H9 (cell line): ENCODE measurements at regions not wholly inside any gene's neighbourhood (a gene's known extent, or its start where the extent isn't known, plus 50 kb on each side); places are given as distances from the start of the nearest gene placed in this dataset.

ENCODE experiments used
- DNase-seq: peaks from one replicate; pipeline ENCODE4 v3.0.0-alpha.2; 2017
- H2AFZ ChIP-seq: one replicate; pipeline ENCODE4 v1.6.1; 2013; ENCODE audit warnings: mild to moderate bottlenecking, low read length, control low read depth, moderate library complexity
- H2AK5ac ChIP-seq: 2 replicates; pipeline ENCODE4 v1.6.1; 2013; ENCODE audit warnings: low read length, control low read depth, mixed read lengths; ENCODE audit not compliant: insufficient read length
- H2BK120ac ChIP-seq: one replicate; pipeline ENCODE4 v1.6.1; 2013; ENCODE audit warnings: low read depth, mild to moderate bottlenecking, low read length, control low read depth, inconsistent platforms; ENCODE audit not compliant: poor library complexity, severe bottlenecking
- H2BK12ac ChIP-seq: 2 replicates; pipeline ENCODE4 v1.6.1; 2013; ENCODE audit warnings: low read length, control low read depth, mixed read lengths, low read depth; ENCODE audit not compliant: insufficient read length
- H2BK15ac ChIP-seq: 2 replicates; pipeline ENCODE4 v1.6.1; 2013; ENCODE audit warnings: low read depth, low read length, control low read depth
- H2BK20ac ChIP-seq: one replicate; pipeline ENCODE4 v1.6.1; 2013; ENCODE audit warnings: low read depth, mild to moderate bottlenecking, low read length, control low read depth, inconsistent platforms; ENCODE audit not compliant: poor library complexity, severe bottlenecking
- H2BK5ac ChIP-seq: 2 replicates; pipeline ENCODE4 v1.6.1; 2013; ENCODE audit warnings: low read length, control low read depth, mixed read lengths; ENCODE audit not compliant: insufficient read length
- H3K14ac ChIP-seq: 2 replicates; pipeline ENCODE4 v1.6.1; 2013; ENCODE audit warnings: low read length, control low read depth; ENCODE audit not compliant: insufficient read depth
- H3K18ac ChIP-seq: 2 replicates; pipeline ENCODE4 v1.6.1; 2013; ENCODE audit warnings: low read depth, mild to moderate bottlenecking, mixed read lengths, low read length, control low read depth; ENCODE audit not compliant: insufficient read length
- H3K23ac ChIP-seq: 2 replicates; pipeline ENCODE4 v1.6.1; 2013; ENCODE audit warnings: low read length, control low read depth, mixed read lengths, low read depth; ENCODE audit not compliant: insufficient read length
- H3K23me2 ChIP-seq: 2 replicates; pipeline ENCODE4 v1.6.1; 2013; ENCODE audit warnings: low read depth, mild to moderate bottlenecking, mixed read lengths, low read length, control low read depth; ENCODE audit not compliant: insufficient read length, poor library complexity, severe bottlenecking
- H3K27ac ChIP-seq: 2 replicates; pipeline ENCODE4 v1.5.1; 2013; ENCODE audit warnings: low read length, control low read depth, mixed read lengths, low read depth; ENCODE audit not compliant: insufficient read length
- H3K27me3 ChIP-seq: 2 replicates; pipeline ENCODE4 v1.6.1; 2013; ENCODE audit warnings: low read length, control low read depth, inconsistent platforms; ENCODE audit not compliant: insufficient read depth
- H3K4ac ChIP-seq: 2 replicates; pipeline ENCODE4 v1.6.1; 2013; ENCODE audit warnings: low read depth, mild to moderate bottlenecking, control low read depth, inconsistent platforms, low read length, moderate library complexity
- H3K4me1 ChIP-seq: 2 replicates; pipeline ENCODE4 v1.6.1; 2013; ENCODE audit warnings: low read length, control low read depth, inconsistent platforms; ENCODE audit not compliant: insufficient read depth
- H3K4me2 ChIP-seq: 2 replicates; pipeline ENCODE4 v1.6.1; 2013; ENCODE audit warnings: low read length, control low read depth, mixed read lengths; ENCODE audit not compliant: insufficient read length, insufficient read depth
- H3K56ac ChIP-seq: 2 replicates; pipeline ENCODE4 v1.6.1; 2013; ENCODE audit warnings: low read depth, mild to moderate bottlenecking, mixed read lengths, low read length, control low read depth; ENCODE audit not compliant: insufficient read length
- H3K79me1 ChIP-seq: 2 replicates; pipeline ENCODE4 v1.6.1; 2013; ENCODE audit warnings: low read depth, mild to moderate bottlenecking, moderate library complexity, low read length, control low read depth, inconsistent platforms; ENCODE audit not compliant: insufficient read depth, poor library complexity, severe bottlenecking
- H3K79me2 ChIP-seq: 2 replicates; pipeline ENCODE4 v1.6.1; 2013; ENCODE audit warnings: low read length, control low read depth, inconsistent platforms; ENCODE audit not compliant: insufficient read depth
- H3K9ac ChIP-seq: 2 replicates; pipeline ENCODE4 v1.6.1; 2013; ENCODE audit warnings: low read length, control low read depth, mixed read lengths; ENCODE audit not compliant: insufficient read length; ENCODE audit errors: extremely low read depth
- H3K9me3 ChIP-seq: one replicate; pipeline ENCODE4 v1.6.1; 2013; ENCODE audit warnings: low read depth, low read length, inconsistent platforms; ENCODE audit not compliant: control insufficient read depth
- H3T11ph ChIP-seq: one replicate; pipeline ENCODE4 v1.6.1; 2013; ENCODE audit warnings: mild to moderate bottlenecking, low read length, control low read depth, inconsistent platforms
- H4K20me1 ChIP-seq: one replicate; pipeline ENCODE4 v1.6.1; 2013; ENCODE audit not compliant: control insufficient read depth, insufficient read length, insufficient read depth
- H4K5ac ChIP-seq: 2 replicates; pipeline ENCODE4 v1.6.1; 2013; ENCODE audit warnings: low read depth, mild to moderate bottlenecking, mixed read lengths, low read length, control low read depth; ENCODE audit not compliant: insufficient read length
- H4K8ac ChIP-seq: replicated peaks from 2 replicates; pipeline ENCODE4 v1.6.1; 2013; ENCODE audit warnings: low read length, control low read depth, mixed read lengths, low read depth; ENCODE audit not compliant: insufficient read length
- H4K91ac ChIP-seq: 2 replicates; pipeline ENCODE4 v1.6.1; 2013; ENCODE audit warnings: low read depth, mild to moderate bottlenecking, moderate library complexity, mixed read lengths, low read length, control low read depth; ENCODE audit not compliant: insufficient read length
- H3K27ac Mint-ChIP-seq, 3 experiments: 2 replicates in 2 of 3; 3 replicates in 1 of 3; pipeline ENCODE4 v1.8.0; 2020 to 2021; ENCODE audit warnings: mixed read lengths in 3 of 3, mild to moderate bottlenecking in 1 of 3, moderate library complexity in 1 of 3
- H3K27me3 Mint-ChIP-seq: 2 replicates; pipeline ENCODE4 v1.8.0; 2021; ENCODE audit warnings: low read depth, mild to moderate bottlenecking, moderate library complexity, mixed read lengths
- H3K36me3 Mint-ChIP-seq, 3 experiments: 2 replicates in 2 of 3; 3 replicates in 1 of 3; pipeline ENCODE4 v1.8.0; 2020 to 2021; ENCODE audit warnings: low read depth in 3 of 3, mixed read lengths in 3 of 3; ENCODE audit not compliant: insufficient read depth in 1 of 3
- H3K4me1 Mint-ChIP-seq, 2 experiments: 2 replicates each; pipeline ENCODE4 v1.8.0; 2020; ENCODE audit warnings: mixed read lengths in 2 of 2
- H3K4me3 Mint-ChIP-seq, 2 experiments: 2 replicates in 1 of 2; 3 replicates in 1 of 2; pipeline ENCODE4 v1.8.0; 2020 to 2021; ENCODE audit warnings: mild to moderate bottlenecking in 2 of 2, mixed read lengths in 2 of 2, moderate library complexity in 1 of 2
- H3K9me3 Mint-ChIP-seq, 2 experiments: 2 replicates in 1 of 2; 3 replicates in 1 of 2; pipeline ENCODE4 v1.8.0; 2020; ENCODE audit warnings: mild to moderate bottlenecking in 2 of 2, mixed read lengths in 2 of 2, moderate library complexity in 1 of 2
- WGBS: extraction: QIAGEN DNeasy Blood & Tissue Kit; methylation state at CpG from one replicate; pipeline ENCODE4 v1.1.7; 2013; ENCODE audit warnings: missing lambda C conversion rate, low lambda C conversion rate, mixed read lengths; ENCODE audit not compliant: insufficient read length; ENCODE audit errors: extremely low coverage; 5-methylcytosine and 5-hydroxymethylcytosine counted together
- TF ChIP-seq, protein P1 (sequence below): fragments of 200-600 bp; sonication (generic); conservative IDR thresholded peaks from 3 replicates; pipeline ENCODE4 v1.8.0; 2021; ENCODE audit warnings: antibody characterized with exemption, mild to moderate bottlenecking

DNA sequence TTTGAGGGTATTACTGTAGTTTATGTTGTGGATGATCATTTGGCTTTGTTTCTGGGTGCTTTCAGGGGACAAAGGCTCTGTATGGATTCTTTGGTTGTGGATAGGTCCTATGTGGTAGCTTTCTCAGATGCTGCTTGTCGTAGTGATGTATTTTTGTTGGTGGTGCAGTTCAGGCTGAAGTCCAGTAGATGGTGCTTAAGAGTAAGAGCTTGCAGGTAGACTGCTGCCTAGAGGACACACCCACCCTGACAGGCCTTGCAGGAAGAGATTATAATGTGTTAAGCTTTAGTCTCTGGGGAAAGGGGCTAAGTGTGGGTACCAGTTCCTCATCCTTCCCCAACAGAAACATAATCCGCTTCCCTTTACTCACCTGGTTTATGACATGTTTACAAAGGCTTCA lies 62.6 kb upstream of the ADGRB3 start:
- H4K8ac ChIP-seq: no peak overlapping the region
- H3K79me2 ChIP-seq: no peaks in the 10 kb centered on the region
- no CpG with 5 or more reads among the region's 2 CpGs for WGBS
- no peak overlapping the region for H2BK120ac ChIP-seq
- no peaks in the 10 kb centered on the region for H3K23me2 ChIP-seq
- peaks cover 0 to 14% (median 7%) of the 10 kb centered on the region in 3 experiments; a peak in 5 of 7 replicates for H3K36me3 Mint-ChIP-seq
- H3K14ac ChIP-seq: no peak overlapping the region
- H2AK5ac ChIP-seq: no peak overlapping the region
- no peak overlapping the region for H3K27ac ChIP-seq
- no peak overlapping the region for H2BK12ac ChIP-seq
- H4K5ac ChIP-seq: no peak overlapping the region
- no peaks in the 10 kb centered on the region for H3K27me3 ChIP-seq
- peaks cover 18 to 20% of the 10 kb centered on the region in 2 experiments for H3K9me3 Mint-ChIP-seq
- no peak overlapping the region for H4K91ac ChIP-seq
- no peak overlapping the region for H3K9ac ChIP-seq
- H3K79me1 ChIP-seq: no peaks in the 10 kb centered on the region
- TF ChIP-seq, protein P1, sequence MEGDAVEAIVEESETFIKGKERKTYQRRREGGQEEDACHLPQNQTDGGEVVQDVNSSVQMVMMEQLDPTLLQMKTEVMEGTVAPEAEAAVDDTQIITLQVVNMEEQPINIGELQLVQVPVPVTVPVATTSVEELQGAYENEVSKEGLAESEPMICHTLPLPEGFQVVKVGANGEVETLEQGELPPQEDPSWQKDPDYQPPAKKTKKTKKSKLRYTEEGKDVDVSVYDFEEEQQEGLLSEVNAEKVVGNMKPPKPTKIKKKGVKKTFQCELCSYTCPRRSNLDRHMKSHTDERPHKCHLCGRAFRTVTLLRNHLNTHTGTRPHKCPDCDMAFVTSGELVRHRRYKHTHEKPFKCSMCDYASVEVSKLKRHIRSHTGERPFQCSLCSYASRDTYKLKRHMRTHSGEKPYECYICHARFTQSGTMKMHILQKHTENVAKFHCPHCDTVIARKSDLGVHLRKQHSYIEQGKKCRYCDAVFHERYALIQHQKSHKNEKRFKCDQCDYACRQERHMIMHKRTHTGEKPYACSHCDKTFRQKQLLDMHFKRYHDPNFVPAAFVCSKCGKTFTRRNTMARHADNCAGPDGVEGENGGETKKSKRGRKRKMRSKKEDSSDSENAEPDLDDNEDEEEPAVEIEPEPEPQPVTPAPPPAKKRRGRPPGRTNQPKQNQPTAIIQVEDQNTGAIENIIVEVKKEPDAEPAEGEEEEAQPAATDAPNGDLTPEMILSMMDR: peak; percentile 80
- H3K56ac ChIP-seq: no peak overlapping the region
- no peak overlapping the region for H2AFZ ChIP-seq
- H3K4me1 ChIP-seq: no peaks in the 10 kb centered on the region
- H3T11ph ChIP-seq: no peak overlapping the region
- H3K23ac ChIP-seq: no peak overlapping the region
- DNase-seq: peak; percentile 78
- H2BK5ac ChIP-seq: no peak overlapping the region
- H3K4ac ChIP-seq: no peak overlapping the region
- no peak overlapping the region for H3K4me3 Mint-ChIP-seq
- H3K27me3 Mint-ChIP-seq: no peaks in the 10 kb centered on the region
- no peak overlapping the region for H3K18ac ChIP-seq
- no peaks in the 10 kb centered on the region for H3K9me3 ChIP-seq
- H2BK15ac ChIP-seq: no peak overlapping the region
- no peaks in the 10 kb centered on the region for H4K20me1 ChIP-seq
- peaks cover 8 to 15% of the 10 kb centered on the region in 2 experiments for H3K4me1 Mint-ChIP-seq
- no peak overlapping the region for H3K4me2 ChIP-seq
- H3K27ac Mint-ChIP-seq: no peak overlapping the region
- no peak overlapping the region for H2BK20ac ChIP-seq
